ENCODE measurements at regions not wholly inside any gene's neighbourhood (a gene's known extent, or its start where the extent isn't known, plus 50 kb on each side); places are given as distances from the start of the nearest gene placed in this dataset.

DNA sequence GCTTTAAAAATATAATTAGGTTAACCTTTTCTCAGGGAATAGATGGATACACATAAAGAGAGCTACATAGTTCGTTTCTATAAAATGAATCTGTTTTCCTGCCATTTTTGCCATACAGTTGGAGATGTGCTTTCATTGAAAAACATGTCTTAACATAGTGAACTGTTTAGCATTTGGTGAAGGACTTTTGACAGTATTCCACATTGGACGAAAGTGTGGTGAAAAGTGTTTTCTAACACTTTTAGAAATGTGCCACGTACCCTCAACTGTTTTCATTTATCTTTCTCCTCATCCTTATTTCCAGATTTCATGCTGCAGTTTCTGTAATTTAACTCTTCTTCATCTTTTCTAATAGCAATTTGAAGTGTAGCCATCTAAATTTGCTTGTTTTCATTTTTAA is 249.1 kb upstream of the MTNR1B start:
- TF ChIP-seq, protein P1, sequence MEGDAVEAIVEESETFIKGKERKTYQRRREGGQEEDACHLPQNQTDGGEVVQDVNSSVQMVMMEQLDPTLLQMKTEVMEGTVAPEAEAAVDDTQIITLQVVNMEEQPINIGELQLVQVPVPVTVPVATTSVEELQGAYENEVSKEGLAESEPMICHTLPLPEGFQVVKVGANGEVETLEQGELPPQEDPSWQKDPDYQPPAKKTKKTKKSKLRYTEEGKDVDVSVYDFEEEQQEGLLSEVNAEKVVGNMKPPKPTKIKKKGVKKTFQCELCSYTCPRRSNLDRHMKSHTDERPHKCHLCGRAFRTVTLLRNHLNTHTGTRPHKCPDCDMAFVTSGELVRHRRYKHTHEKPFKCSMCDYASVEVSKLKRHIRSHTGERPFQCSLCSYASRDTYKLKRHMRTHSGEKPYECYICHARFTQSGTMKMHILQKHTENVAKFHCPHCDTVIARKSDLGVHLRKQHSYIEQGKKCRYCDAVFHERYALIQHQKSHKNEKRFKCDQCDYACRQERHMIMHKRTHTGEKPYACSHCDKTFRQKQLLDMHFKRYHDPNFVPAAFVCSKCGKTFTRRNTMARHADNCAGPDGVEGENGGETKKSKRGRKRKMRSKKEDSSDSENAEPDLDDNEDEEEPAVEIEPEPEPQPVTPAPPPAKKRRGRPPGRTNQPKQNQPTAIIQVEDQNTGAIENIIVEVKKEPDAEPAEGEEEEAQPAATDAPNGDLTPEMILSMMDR (IDR thresholded peaks at IDR 0.05): no peak
- TF ChIP-seq POLR2A (IDR thresholded peaks at IDR 0.05) (no peak), POLR2AphosphoS5 (IDR thresholded peaks at IDR 0.05) (no peak), EP300 (IDR thresholded peaks at IDR 0.05) (no peak)

Measured in stomach (tissue), 4 donors.